HL-60 (cell line): ENCODE measurements at regions not wholly inside any gene's neighbourhood (a gene's known extent, or its start where the extent isn't known, plus 50 kb on each side); places are given as distances from the start of the nearest gene placed in this dataset.

Experiments
- DNase-seq, 2 experiments: peaks; one replicate each; pipeline ENCODE4 v3.0.0-alpha.2; 2010 to 2020; ENCODE audit warnings: low read depth in 1 of 2, low spot score in 1 of 2
- H3K27ac ChIP-seq: fragments of 250-450 bp; sonication (Bioruptor Pico); replicated peaks from 2 replicates; pipeline ENCODE4 v1.5.1; 2020; ENCODE audit warnings: mild to moderate bottlenecking, moderate library complexity
- H3K27me3 ChIP-seq: fragments of 250-450 bp; sonication (Bioruptor Pico); 2 replicates; pipeline ENCODE4 v1.5.1; 2021; ENCODE audit warnings: mild to moderate bottlenecking, moderate library complexity; ENCODE audit not compliant: insufficient read depth, poor library complexity, severe bottlenecking
- H3K4me3 ChIP-seq: replicated peaks from 2 replicates; pipeline ENCODE4 v1.5.1; 2011; ENCODE audit warnings: mild to moderate bottlenecking, control low read depth, low read length; ENCODE audit not compliant: insufficient read depth
- GABPA ChIP-seq: IDR thresholded peaks from 2 replicates; pipeline ENCODE4 v1.6.1; 2012; ENCODE audit warnings: low read depth
- POLR2AphosphoS5 ChIP-seq: IDR thresholded peaks from 2 replicates; pipeline ENCODE4 v1.6.1; 2012; ENCODE audit warnings: low read depth
- SPI1 ChIP-seq: IDR thresholded peaks from 2 replicates; pipeline ENCODE4 v1.6.1; 2012; ENCODE audit warnings: low read depth, mild to moderate bottlenecking, borderline replicate concordance
- TF ChIP-seq, protein P1 (sequence below): IDR thresholded peaks from one replicate; pipeline ENCODE4 v1.5.1; 2011; ENCODE audit warnings: low read length, control low read depth, inconsistent platforms; ENCODE audit not compliant: insufficient read depth
- TF ChIP-seq, protein P2 (sequence below): IDR thresholded peaks from 2 replicates; pipeline ENCODE4 v1.6.1; 2012; ENCODE audit warnings: low read depth; ENCODE audit not compliant: insufficient replicate concordance

DNA sequence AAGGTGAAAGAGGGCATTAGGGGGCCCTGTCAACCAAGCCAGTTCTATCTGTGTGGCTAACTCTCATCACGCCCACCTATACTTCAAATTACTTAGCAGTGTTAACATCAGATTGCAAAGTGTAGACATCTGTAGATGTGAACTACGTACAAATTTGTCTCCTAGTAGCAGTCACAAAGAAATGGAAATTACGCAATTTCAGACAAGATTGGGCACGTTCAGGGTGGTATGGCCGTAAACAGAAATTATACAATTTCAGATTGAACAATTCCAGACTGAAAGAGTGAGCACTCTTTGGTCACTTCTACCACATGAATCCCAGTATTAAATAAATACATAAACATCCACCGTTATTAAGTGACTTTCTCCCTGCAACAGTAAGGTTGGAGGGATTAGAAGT lies 592.7 kb upstream of the PSMD7 start:
- H3K27me3 ChIP-seq: no peaks in the 10 kb centered on the region
- TF ChIP-seq, protein P1, sequence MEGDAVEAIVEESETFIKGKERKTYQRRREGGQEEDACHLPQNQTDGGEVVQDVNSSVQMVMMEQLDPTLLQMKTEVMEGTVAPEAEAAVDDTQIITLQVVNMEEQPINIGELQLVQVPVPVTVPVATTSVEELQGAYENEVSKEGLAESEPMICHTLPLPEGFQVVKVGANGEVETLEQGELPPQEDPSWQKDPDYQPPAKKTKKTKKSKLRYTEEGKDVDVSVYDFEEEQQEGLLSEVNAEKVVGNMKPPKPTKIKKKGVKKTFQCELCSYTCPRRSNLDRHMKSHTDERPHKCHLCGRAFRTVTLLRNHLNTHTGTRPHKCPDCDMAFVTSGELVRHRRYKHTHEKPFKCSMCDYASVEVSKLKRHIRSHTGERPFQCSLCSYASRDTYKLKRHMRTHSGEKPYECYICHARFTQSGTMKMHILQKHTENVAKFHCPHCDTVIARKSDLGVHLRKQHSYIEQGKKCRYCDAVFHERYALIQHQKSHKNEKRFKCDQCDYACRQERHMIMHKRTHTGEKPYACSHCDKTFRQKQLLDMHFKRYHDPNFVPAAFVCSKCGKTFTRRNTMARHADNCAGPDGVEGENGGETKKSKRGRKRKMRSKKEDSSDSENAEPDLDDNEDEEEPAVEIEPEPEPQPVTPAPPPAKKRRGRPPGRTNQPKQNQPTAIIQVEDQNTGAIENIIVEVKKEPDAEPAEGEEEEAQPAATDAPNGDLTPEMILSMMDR: no peak
- TF ChIP-seq SPI1: no peak
- TF ChIP-seq, protein P2, sequence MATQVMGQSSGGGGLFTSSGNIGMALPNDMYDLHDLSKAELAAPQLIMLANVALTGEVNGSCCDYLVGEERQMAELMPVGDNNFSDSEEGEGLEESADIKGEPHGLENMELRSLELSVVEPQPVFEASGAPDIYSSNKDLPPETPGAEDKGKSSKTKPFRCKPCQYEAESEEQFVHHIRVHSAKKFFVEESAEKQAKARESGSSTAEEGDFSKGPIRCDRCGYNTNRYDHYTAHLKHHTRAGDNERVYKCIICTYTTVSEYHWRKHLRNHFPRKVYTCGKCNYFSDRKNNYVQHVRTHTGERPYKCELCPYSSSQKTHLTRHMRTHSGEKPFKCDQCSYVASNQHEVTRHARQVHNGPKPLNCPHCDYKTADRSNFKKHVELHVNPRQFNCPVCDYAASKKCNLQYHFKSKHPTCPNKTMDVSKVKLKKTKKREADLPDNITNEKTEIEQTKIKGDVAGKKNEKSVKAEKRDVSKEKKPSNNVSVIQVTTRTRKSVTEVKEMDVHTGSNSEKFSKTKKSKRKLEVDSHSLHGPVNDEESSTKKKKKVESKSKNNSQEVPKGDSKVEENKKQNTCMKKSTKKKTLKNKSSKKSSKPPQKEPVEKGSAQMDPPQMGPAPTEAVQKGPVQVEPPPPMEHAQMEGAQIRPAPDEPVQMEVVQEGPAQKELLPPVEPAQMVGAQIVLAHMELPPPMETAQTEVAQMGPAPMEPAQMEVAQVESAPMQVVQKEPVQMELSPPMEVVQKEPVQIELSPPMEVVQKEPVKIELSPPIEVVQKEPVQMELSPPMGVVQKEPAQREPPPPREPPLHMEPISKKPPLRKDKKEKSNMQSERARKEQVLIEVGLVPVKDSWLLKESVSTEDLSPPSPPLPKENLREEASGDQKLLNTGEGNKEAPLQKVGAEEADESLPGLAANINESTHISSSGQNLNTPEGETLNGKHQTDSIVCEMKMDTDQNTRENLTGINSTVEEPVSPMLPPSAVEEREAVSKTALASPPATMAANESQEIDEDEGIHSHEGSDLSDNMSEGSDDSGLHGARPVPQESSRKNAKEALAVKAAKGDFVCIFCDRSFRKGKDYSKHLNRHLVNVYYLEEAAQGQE: no peak
- no peak for TF ChIP-seq POLR2AphosphoS5
- TF ChIP-seq GABPA: no peak
- no peak overlapping the region for H3K27ac ChIP-seq
- no peak overlapping the region for H3K4me3 ChIP-seq
- DNase-seq: no peak

DNA sequence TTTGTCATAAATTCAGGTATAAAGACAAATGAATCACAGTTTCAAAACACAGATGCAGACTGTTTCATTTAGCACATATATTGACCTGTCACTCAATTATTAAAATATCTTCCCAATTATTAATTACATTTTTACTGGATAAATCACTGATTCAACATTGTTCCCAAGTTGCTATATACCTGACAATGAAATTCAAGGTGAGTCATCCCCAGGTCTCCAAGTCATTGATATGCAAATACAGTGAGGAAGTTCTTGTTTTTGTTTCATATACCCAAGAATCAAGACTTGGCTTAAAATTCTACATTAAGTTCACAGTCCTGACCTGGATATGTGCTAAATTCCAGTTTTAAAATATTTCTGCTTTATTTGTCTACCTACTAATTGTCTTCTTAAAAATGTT lies 599.3 kb upstream of the PSMD7 start:
- H3K27ac ChIP-seq: no peak overlapping the region
- no peak overlapping the region for H3K4me3 ChIP-seq
- no peaks in the 10 kb centered on the region for H3K27me3 ChIP-seq
- DNase-seq: no peak
- TF ChIP-seq, protein P1: no peak
- TF ChIP-seq, protein P2: no peak
- TF ChIP-seq SPI1: no peak
- no peak for TF ChIP-seq POLR2AphosphoS5
- TF ChIP-seq GABPA: no peak

DNA sequence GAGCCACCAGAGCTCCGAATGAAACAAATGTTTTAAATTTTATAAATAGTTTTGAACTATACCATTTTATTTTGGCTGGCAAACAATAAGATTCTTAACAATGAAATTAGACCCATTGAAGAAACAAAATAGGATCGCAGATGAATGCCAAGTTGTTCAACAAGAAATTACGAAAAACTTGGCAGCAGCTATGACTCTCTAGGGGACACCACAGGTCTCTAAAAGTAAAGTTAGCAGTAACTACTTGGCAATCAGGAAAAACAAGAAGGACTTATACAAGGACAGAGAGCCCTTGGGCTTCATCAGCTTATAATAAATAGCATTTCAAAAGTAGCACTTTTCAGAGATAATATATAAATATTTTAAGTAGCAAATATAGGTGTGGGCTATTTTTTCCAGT lies 603.8 kb upstream of the PSMD7 start:
- no peak for TF ChIP-seq SPI1
- no peak for DNase-seq
- Histone ChIP-seq H3K27me3 (no peaks in the 10 kb centered on the region), H3K27ac (no peak overlapping the region), H3K4me3 (no peak overlapping the region)

DNA sequence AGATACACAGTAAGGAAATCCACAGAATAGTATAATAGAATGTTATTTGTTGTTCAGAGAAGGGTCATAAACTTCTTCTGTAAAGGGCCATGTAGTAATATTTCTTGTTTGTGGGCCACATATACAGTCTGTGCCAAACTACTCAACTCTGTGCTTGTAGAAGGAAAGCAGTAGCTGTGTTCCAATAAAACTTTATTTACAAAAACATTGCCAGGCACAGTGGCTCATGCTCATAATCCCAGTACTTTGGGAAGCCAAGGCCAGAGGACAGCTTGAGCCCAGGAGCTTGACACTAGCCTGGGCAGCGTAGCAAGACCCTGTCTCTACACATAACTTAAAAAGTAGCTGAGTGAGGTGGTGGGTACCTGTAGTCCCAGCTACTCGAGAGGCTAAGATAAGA lies 612.8 kb upstream of the PSMD7 start:
- H3K27ac ChIP-seq: no peak overlapping the region
- TF ChIP-seq, protein P2: no peak
- TF ChIP-seq POLR2AphosphoS5 (no peak), SPI1 (no peak), GABPA (no peak)
- TF ChIP-seq, protein P1: no peak
- no peak for DNase-seq
- no peak overlapping the region for H3K4me3 ChIP-seq
- H3K27me3 ChIP-seq: no peaks in the 10 kb centered on the region
